HepG2 (cell line): ENCODE measurements at regions not wholly inside any gene's neighbourhood (a gene's known extent, or its start where the extent isn't known, plus 50 kb on each side); places are given as distances from the start of the nearest gene placed in this dataset.

ENCODE experiments used
- ASH2L ChIP-seq: fragments of 300-600, 200-600 bp; sonication (generic); IDR thresholded peaks from 2 replicates; pipeline ENCODE4 v1.7.0; 2017; ENCODE audit warnings: low read depth, mild to moderate bottlenecking, moderate library complexity, mixed read lengths, low read length; ENCODE audit not compliant: insufficient read length
- CEBPB ChIP-seq: IDR thresholded peaks from 2 replicates; pipeline ENCODE4 v1.6.1; 2011; ENCODE audit warnings: low read depth, low read length, improper control_type of control experiment, borderline replicate concordance
- RARA ChIP-seq: IDR thresholded peaks from 2 replicates; pipeline ENCODE4 v1.6.1; 2016; ENCODE audit warnings: missing genetic modification reagents, missing compliant biosample characterization
- RELA ChIP-seq: sonication (generic); formaldehyde crosslinking; IDR thresholded peaks from 2 replicates; pipeline ENCODE4 v1.4.0; 2020; ENCODE audit warnings: missing genetic modification reagents
- WIZ ChIP-seq: sonication (generic); formaldehyde crosslinking; IDR thresholded peaks from 2 replicates; pipeline ENCODE4 v1.5.1; 2020; ENCODE audit warnings: mild to moderate bottlenecking, missing genetic modification reagents
- ZBTB37 ChIP-seq: sonication (generic); formaldehyde crosslinking; IDR thresholded peaks from 2 replicates; pipeline ENCODE4 v1.4.0; 2020; ENCODE audit warnings: mild to moderate bottlenecking, missing genetic modification reagents
- ZNF605 ChIP-seq: sonication (generic); formaldehyde crosslinking; IDR thresholded peaks from 2 replicates; pipeline ENCODE4 v1.8.0; 2022; ENCODE audit warnings: mild to moderate bottlenecking, missing genetic modification reagents
- ZNF670 ChIP-seq: sonication (generic); formaldehyde crosslinking; IDR thresholded peaks from 2 replicates; pipeline ENCODE4 v1.8.0; 2022; ENCODE audit warnings: mild to moderate bottlenecking, missing genetic modification reagents, borderline replicate concordance
- ZNF674 ChIP-seq: sonication (generic); formaldehyde crosslinking; IDR thresholded peaks from 2 replicates; pipeline ENCODE4 v1.5.0; 2020; ENCODE audit warnings: low read depth, mild to moderate bottlenecking, missing genetic modification reagents
- ZNF691 ChIP-seq: sonication (generic); formaldehyde crosslinking; IDR thresholded peaks from 2 replicates; pipeline ENCODE4 v1.4.0; 2020; ENCODE audit warnings: missing genetic modification reagents, low read depth, mild to moderate bottlenecking, borderline replicate concordance
- ZNF800 ChIP-seq: sonication (generic); formaldehyde crosslinking; IDR thresholded peaks from 2 replicates; pipeline ENCODE4 v1.4.0; 2020; ENCODE audit warnings: missing genetic modification reagents

GRCh38 chr2:43010438-43011157, 215.8 kb downstream of the ZFP36L2 start (continued):
- TF ChIP-seq CEBPB (peak; percentile 47; the same call in 1 of the 2 replicates), ZNF670 (CRISPR knock-in tag) (no peak), WIZ (CRISPR knock-in tag) (no peak), ZBTB37 (no peak), ZNF674 (CRISPR knock-in tag) (no peak), ZNF605 (no peak), ZNF691 (no peak), ASH2L (no peak), RARA (no peak), ZNF800 (CRISPR knock-in tag) (no peak), RELA (CRISPR knock-in tag) (no peak)
